ENCODE measurements at regions not wholly inside any gene's neighbourhood (a gene's known extent, or its start where the extent isn't known, plus 50 kb on each side); places are given as distances from the start of the nearest gene placed in this dataset.

GRCh38 chr6:95243053-95243452 lies 334.3 kb upstream of the MANEA start:
- Histone ChIP-seq H3T11ph (ENCODE audit: low read length) (no peak overlapping the region), H2BK120ac (ENCODE audit: low read depth, low read length, poor library complexity, severe bottlenecking) (no peak overlapping the region), H4K5ac (ENCODE audit: insufficient read length, low read depth, low read length) (no peak overlapping the region), H3K23me2 (ENCODE audit: insufficient read length, low read depth, low read length, poor library complexity, severe bottlenecking) (no peaks in the 10 kb centered on the region), H4K8ac (replicated peaks; ENCODE audit: insufficient read length, low read depth, low read length) (no peak overlapping the region), H3K27me3 (ENCODE audit: insufficient read depth, low read length) (no peaks in the 10 kb centered on the region), H2BK20ac (ENCODE audit: low read depth, low read length, poor library complexity, severe bottlenecking) (no peak overlapping the region), H2AK5ac (ENCODE audit: insufficient read length, low read length) (no peak overlapping the region), H3K27ac (ENCODE audit: insufficient read length, low read depth, low read length) (no peak overlapping the region), H3K79me2 (ENCODE audit: insufficient read depth, low read length) (no peaks in the 10 kb centered on the region), H3K14ac (ENCODE audit: insufficient read depth, low read length) (no peak overlapping the region), H4K91ac (ENCODE audit: insufficient read length, low read depth, low read length) (no peak overlapping the region), H3K4ac (ENCODE audit: low read depth, low read length) (no peak overlapping the region), H3K23ac (ENCODE audit: insufficient read length, low read depth, low read length) (no peak overlapping the region), H2BK15ac (ENCODE audit: low read depth, low read length) (no peak overlapping the region), H3K56ac (ENCODE audit: insufficient read length, low read depth, low read length) (no peak overlapping the region), H2BK5ac (ENCODE audit: insufficient read length, low read length) (no peak overlapping the region), H2BK12ac (ENCODE audit: insufficient read length, low read depth, low read length) (no peak overlapping the region), H4K20me1 (ENCODE audit: control insufficient read depth, insufficient read depth, insufficient read length) (no peaks in the 10 kb centered on the region), H3K4me2 (ENCODE audit: insufficient read depth, insufficient read length, low read length) (no peak overlapping the region), H3K79me1 (ENCODE audit: insufficient read depth, low read depth, low read length, poor library complexity, severe bottlenecking) (no peaks in the 10 kb centered on the region), H3K9ac (ENCODE audit: extremely low read depth, insufficient read length, low read length) (no peak overlapping the region), H3K18ac (ENCODE audit: insufficient read length, low read depth, low read length) (no peak overlapping the region), H3K4me1 (ENCODE audit: insufficient read depth, low read length) (no peaks in the 10 kb centered on the region), H2AFZ (ENCODE audit: low read length) (no peak overlapping the region), H3K9me3 (ENCODE audit: control insufficient read depth, low read depth, low read length) (no peaks in the 10 kb centered on the region)
- Mint-ChIP-seq H3K36me3 (ENCODE audit: insufficient read depth in 1 of 3, low read depth in 3 of 3) (no peaks in the 10 kb centered on the region), H3K9me3 (no peaks in the 10 kb centered on the region), H3K4me1 (peaks cover 6 to 10% of the 10 kb centered on the region in 2 experiments; a peak in 3 of 4 replicates), H3K27me3 (ENCODE audit: low read depth) (no peaks in the 10 kb centered on the region), H3K4me3 (no peak overlapping the region), H3K27ac (no peak overlapping the region; a peak in 1 of 7 replicates)
- no peak for DNase-seq
- no peak for TF ChIP-seq CTCF (conservative IDR thresholded peaks at IDR 0.05)

Measured in H9 (cell line).